Endodermal cell (in vitro differentiated cells): ENCODE measurements at regions not wholly inside any gene's neighbourhood (a gene's known extent, or its start where the extent isn't known, plus 50 kb on each side); places are given as distances from the start of the nearest gene placed in this dataset.
A peak's percentile ranks its signal among the peaks of the same experiment; 100 is the strongest.

Source experiments
- DNase-seq: peaks from one replicate; pipeline ENCODE4 v3.0.0-alpha.2; 2017
- H3K27ac ChIP-seq: 2 replicates; pipeline ENCODE4 v1.5.1; 2013; ENCODE audit warnings: mild to moderate bottlenecking, low read depth, low read length, moderate library complexity
- H3K27me3 ChIP-seq: 2 replicates; pipeline ENCODE4 v1.6.1; 2013; ENCODE audit warnings: mild to moderate bottlenecking, low read length, moderate library complexity; ENCODE audit not compliant: insufficient read depth, control insufficient read depth, poor library complexity, severe bottlenecking
- H3K36me3 ChIP-seq: 2 replicates; pipeline ENCODE4 v1.7.0; 2013; ENCODE audit warnings: mild to moderate bottlenecking, low read length, moderate library complexity; ENCODE audit not compliant: control insufficient read depth, insufficient read depth
- H3K4me1 ChIP-seq: one replicate; pipeline ENCODE4 v1.7.0; 2013; ENCODE audit warnings: low read length; ENCODE audit not compliant: control insufficient read depth, insufficient read depth
- H3K4me3 ChIP-seq: 2 replicates; pipeline ENCODE4 v1.5.1; 2013; ENCODE audit warnings: mild to moderate bottlenecking, low read length, moderate library complexity
- H3K9ac ChIP-seq: 2 replicates; pipeline ENCODE4 v1.6.1; 2013; ENCODE audit warnings: mild to moderate bottlenecking, low read length, moderate library complexity; ENCODE audit not compliant: poor library complexity, severe bottlenecking; ENCODE audit errors: extremely low read depth
- H3K9me3 ChIP-seq: 2 replicates; pipeline ENCODE4 v1.6.1; 2013; ENCODE audit warnings: mild to moderate bottlenecking, low read length, moderate library complexity; ENCODE audit not compliant: control insufficient read depth
- H3K27ac Mint-ChIP-seq: 2 replicates; pipeline ENCODE4 v1.8.0; 2020; ENCODE audit warnings: mixed read lengths
- H3K27me3 Mint-ChIP-seq: 2 replicates; pipeline ENCODE4 v1.8.0; 2021; ENCODE audit warnings: mild to moderate bottlenecking, mixed read lengths; ENCODE audit not compliant: insufficient read depth
- H3K36me3 Mint-ChIP-seq: 2 replicates; pipeline ENCODE4 v1.8.0; 2020; ENCODE audit warnings: low read depth, mixed read lengths
- H3K4me1 Mint-ChIP-seq: 2 replicates; pipeline ENCODE4 v1.8.0; 2020; ENCODE audit warnings: mixed read lengths
- H3K4me3 Mint-ChIP-seq: 2 replicates; pipeline ENCODE4 v1.8.0; 2020; ENCODE audit warnings: mild to moderate bottlenecking, moderate library complexity, mixed read lengths
- H3K9me3 Mint-ChIP-seq: 2 replicates; pipeline ENCODE4 v1.8.0; 2020; ENCODE audit warnings: mild to moderate bottlenecking, mixed read lengths
- WGBS, 2 experiments: methylation state at CpG; one replicate each; pipeline versions ENCODE4 v1.1.5 to v1.1.7; 2013; ENCODE audit warnings: missing lambda C conversion rate in 2 of 2, mixed read lengths in 1 of 2; ENCODE audit not compliant: insufficient coverage in 1 of 2, insufficient read length in 1 of 2; 5-methylcytosine and 5-hydroxymethylcytosine counted together
- TF ChIP-seq, protein P1 (sequence below): fragments of 200-600 bp; sonication (generic); conservative IDR thresholded peaks from 2 replicates; pipeline ENCODE4 v1.5.0; 2021; ENCODE audit warnings: antibody characterized with exemption, mild to moderate bottlenecking

- no peaks in the 10 kb centered on the region for H3K36me3 Mint-ChIP-seq
- peaks cover 6% of the 10 kb centered on the region for H3K27me3 ChIP-seq
- no peaks in the 10 kb centered on the region for H3K4me1 Mint-ChIP-seq
- TF ChIP-seq, protein P1, sequence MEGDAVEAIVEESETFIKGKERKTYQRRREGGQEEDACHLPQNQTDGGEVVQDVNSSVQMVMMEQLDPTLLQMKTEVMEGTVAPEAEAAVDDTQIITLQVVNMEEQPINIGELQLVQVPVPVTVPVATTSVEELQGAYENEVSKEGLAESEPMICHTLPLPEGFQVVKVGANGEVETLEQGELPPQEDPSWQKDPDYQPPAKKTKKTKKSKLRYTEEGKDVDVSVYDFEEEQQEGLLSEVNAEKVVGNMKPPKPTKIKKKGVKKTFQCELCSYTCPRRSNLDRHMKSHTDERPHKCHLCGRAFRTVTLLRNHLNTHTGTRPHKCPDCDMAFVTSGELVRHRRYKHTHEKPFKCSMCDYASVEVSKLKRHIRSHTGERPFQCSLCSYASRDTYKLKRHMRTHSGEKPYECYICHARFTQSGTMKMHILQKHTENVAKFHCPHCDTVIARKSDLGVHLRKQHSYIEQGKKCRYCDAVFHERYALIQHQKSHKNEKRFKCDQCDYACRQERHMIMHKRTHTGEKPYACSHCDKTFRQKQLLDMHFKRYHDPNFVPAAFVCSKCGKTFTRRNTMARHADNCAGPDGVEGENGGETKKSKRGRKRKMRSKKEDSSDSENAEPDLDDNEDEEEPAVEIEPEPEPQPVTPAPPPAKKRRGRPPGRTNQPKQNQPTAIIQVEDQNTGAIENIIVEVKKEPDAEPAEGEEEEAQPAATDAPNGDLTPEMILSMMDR, result no peak
- no peaks in the 10 kb centered on the region for H3K36me3 ChIP-seq
- no peak overlapping the region for H3K27ac ChIP-seq
- H3K9me3 ChIP-seq, result peaks cover 16% of the 10 kb centered on the region
- H3K4me3 Mint-ChIP-seq, result no peak overlapping the region
- peaks cover 75% of the 10 kb centered on the region for H3K27me3 Mint-ChIP-seq
- H3K4me3 ChIP-seq, result no peak overlapping the region
- peak; percentile 21 for DNase-seq
- WGBS, 2 experiments, result 87 to 97% methylated on average over 2 to 3 of the region's 4 CpGs
- no peak overlapping the region for H3K27ac Mint-ChIP-seq
- no peak overlapping the region for H3K9ac ChIP-seq
- no peaks in the 10 kb centered on the region for H3K4me1 ChIP-seq
- H3K9me3 Mint-ChIP-seq, result peaks cover 17% of the 10 kb centered on the region
These were observed 117.7 kb upstream of the WSCD1 start for GRCh38 chr17:5952518-5952917.

- no peaks in the 10 kb centered on the region for H3K36me3 Mint-ChIP-seq
- Histone ChIP-seq H3K9me3 (peaks cover 11% of the 10 kb centered on the region), H3K27me3 (peaks cover 4% of the 10 kb centered on the region), H3K9ac (no peak overlapping the region), H3K36me3 (no peaks in the 10 kb centered on the region), H3K27ac (no peak overlapping the region), H3K4me3 (no peak overlapping the region), H3K4me1 (no peaks in the 10 kb centered on the region)
- H3K4me1 Mint-ChIP-seq, result no peaks in the 10 kb centered on the region
- peaks cover 73% of the 10 kb centered on the region for H3K27me3 Mint-ChIP-seq
- no peak overlapping the region for H3K4me3 Mint-ChIP-seq
- peaks cover 16% of the 10 kb centered on the region for H3K9me3 Mint-ChIP-seq
- TF ChIP-seq, protein P1, result no peak
- H3K27ac Mint-ChIP-seq, result no peak overlapping the region
- WGBS, 2 experiments, result 66 to 91% methylated on average over 2 of the region's 2 CpGs
- peak; percentile 3 for DNase-seq
These were observed 114.4 kb upstream of the WSCD1 start for GRCh38 chr17:5955764-5956163.

DNA sequence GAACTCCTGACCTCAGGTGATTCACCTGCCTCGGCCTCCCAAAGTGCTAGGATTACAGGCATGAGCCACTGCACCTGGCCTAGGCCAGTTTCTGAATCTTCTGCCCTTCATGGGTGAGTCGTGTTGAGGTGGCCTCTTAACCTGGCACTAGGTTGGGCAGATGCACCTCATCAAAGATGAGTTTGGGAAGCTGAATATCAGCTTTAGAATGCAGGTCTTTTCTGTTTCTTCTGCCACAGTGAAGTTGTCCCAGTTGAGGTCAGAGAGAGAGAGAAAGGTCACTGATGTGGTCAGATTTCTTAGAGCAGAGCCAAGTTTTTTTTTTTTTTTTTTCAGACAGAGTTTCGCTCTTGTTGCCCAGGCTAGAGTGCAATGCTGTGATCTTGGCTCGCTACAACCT is 111.3 kb upstream of the WSCD1 start:
- 93 to 100% methylated on average over 2 to 4 of the region's 4 CpGs for WGBS, 2 experiments
- Histone ChIP-seq H3K9ac (no peak overlapping the region), H3K4me1 (no peaks in the 10 kb centered on the region), H3K4me3 (no peak overlapping the region), H3K27ac (no peak overlapping the region), H3K27me3 (peaks cover 13% of the 10 kb centered on the region), H3K36me3 (no peaks in the 10 kb centered on the region), H3K9me3 (peaks cover 11% of the 10 kb centered on the region)
- Mint-ChIP-seq H3K9me3 (peaks cover 16% of the 10 kb centered on the region), H3K27ac (no peak overlapping the region), H3K4me1 (no peaks in the 10 kb centered on the region), H3K4me3 (no peak overlapping the region), H3K36me3 (no peaks in the 10 kb centered on the region), H3K27me3 (peaks cover 75% of the 10 kb centered on the region)
- TF ChIP-seq, protein P1, result no peak
- DNase-seq, result no peak
